ENCODE measurements at regions not wholly inside any gene's neighbourhood (a gene's known extent, or its start where the extent isn't known, plus 50 kb on each side); places are given as distances from the start of the nearest gene placed in this dataset.

DNA sequence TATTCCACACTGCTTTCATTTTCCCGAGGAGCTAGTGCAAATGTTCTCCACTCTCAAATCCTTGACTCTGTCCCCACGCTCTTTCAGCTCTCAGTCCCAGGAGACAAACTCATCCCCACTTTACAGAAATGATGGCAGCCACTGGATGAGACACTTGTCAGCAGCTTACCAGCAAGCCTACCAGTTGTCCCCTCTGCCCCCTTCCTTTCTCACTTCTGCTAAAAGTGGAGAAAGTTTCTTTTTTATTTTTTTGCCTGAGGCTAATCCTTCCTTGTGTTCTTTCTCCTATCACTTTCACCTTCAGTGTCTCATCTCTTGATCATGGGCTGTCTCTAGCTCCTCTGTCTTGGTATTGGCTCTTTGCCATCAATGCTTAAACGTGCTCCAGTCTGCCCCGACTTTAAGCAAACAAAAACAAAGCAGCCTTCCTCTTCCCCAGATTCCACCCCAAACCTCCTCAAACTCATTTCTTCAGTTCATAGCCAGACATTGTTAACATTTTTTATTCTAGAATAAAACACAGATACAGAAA, 64.5 kb downstream of the TTC32 start:
- TF ChIP-seq CTCF (IDR thresholded peaks at IDR 0.05) (no peak), POLR2A (IDR thresholded peaks at IDR 0.05) (no peak)
- Histone ChIP-seq H3K36me3 (replicated peaks in 1 of 2) (no peaks in the 10 kb centered on the region), H3K4me3 (no peak overlapping the region), H3K27me3 (no peaks in the 10 kb centered on the region), H3K27ac (no peak overlapping the region), H3K4me1 (replicated peaks in 1 of 2) (no peaks in the 10 kb centered on the region), H3K9me3 (replicated peaks in 1 of 3) (no peaks in the 10 kb centered on the region)
- DNase-seq: no peak
- intact Hi-C loops (cut with DNase I): no loop called here
- 56 to 60% (median 57%) methylated on average over 4 of the region's 4 CpGs for WGBS, 4 donors

DNA sequence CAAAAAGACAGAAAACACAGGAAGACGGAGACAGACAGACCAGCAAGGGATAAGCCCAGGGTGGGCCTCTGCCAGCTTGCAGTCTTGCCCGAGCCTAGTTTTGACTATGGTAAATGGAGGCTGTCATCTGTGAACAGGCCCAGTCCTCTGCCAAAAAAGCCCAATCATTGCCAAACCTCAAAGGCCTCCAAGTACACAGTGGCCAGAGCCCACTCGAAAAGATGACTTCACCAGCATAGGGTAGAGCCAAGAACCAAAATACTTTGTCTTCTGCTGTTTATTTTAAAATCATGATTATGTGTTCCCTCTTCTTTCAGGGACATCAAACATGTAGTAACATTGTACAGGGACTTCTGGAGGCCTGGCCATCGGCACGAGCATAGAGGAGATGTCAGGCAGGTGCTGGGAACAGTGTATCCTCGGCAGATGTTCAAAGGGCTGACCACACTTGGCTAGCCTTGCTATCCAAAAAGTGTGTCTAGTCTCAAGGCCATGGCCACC, 66.0 kb downstream of the TTC32 start:
- intact Hi-C loops (cut with DNase I): no loop called here
- Histone ChIP-seq H3K36me3 (replicated peaks in 1 of 2) (no peaks in the 10 kb centered on the region), H3K27ac (no peak overlapping the region), H3K4me3 (no peak overlapping the region), H3K4me1 (replicated peaks in 1 of 2) (no peaks in the 10 kb centered on the region), H3K27me3 (no peaks in the 10 kb centered on the region), H3K9me3 (replicated peaks in 1 of 3) (no peaks in the 10 kb centered on the region)
- no peak for DNase-seq
- TF ChIP-seq POLR2A (IDR thresholded peaks at IDR 0.05) (no peak), CTCF (IDR thresholded peaks at IDR 0.05) (no peak)
- 60 to 83% (median 69%) methylated on average over 6 of the region's 6 CpGs for WGBS, 4 donors

DNA sequence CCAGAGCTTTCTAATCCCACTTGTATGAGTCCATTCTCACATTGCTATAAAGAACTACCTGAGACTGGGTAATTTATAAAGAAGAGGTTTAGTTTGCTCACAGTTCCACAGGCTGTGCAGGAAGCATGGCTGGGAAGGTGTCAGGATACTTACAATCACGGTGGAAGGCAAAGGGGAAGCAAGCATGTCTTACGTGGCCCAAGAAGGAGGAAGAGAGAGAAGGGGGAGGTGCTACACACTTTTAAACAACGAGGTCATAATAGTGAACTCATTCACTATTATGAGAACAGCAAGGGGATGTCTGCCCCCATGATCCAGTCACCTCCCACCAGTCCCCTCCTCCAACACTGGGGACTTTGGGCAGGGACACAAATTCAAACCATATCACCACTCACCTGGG, 67.8 kb downstream of the TTC32 start:
- WGBS, 4 donors: 52 to 72% (median 60%) methylated on average over 3 of the region's 3 CpGs
- Histone ChIP-seq H3K4me1 (replicated peaks in 1 of 2) (no peaks in the 10 kb centered on the region), H3K9me3 (replicated peaks in 1 of 3) (no peaks in the 10 kb centered on the region), H3K4me3 (no peak overlapping the region), H3K27me3 (no peaks in the 10 kb centered on the region), H3K36me3 (replicated peaks in 1 of 2) (no peaks in the 10 kb centered on the region), H3K27ac (no peak overlapping the region)
- TF ChIP-seq CTCF (IDR thresholded peaks at IDR 0.05) (no peak), POLR2A (IDR thresholded peaks at IDR 0.05) (no peak)
- no peak for DNase-seq
- intact Hi-C loops (cut with DNase I): no loop called here

GRCh38 chr2:19829672-19830071, 72.1 kb downstream of the TTC32 start:
- no peak overlapping the region for H3K27ac ChIP-seq
- no peak for DNase-seq
- no peaks in the 10 kb centered on the region for H3K4me1 ChIP-seq (replicated peaks in 1 of 2)
- H3K4me3 ChIP-seq: no peak overlapping the region
- no peaks in the 10 kb centered on the region for H3K27me3 ChIP-seq
- no peaks in the 10 kb centered on the region for H3K9me3 ChIP-seq (replicated peaks in 1 of 3)
- intact Hi-C loops (cut with DNase I): no loop called here
- no peaks in the 10 kb centered on the region for H3K36me3 ChIP-seq (replicated peaks in 1 of 2)
- TF ChIP-seq CTCF (IDR thresholded peaks at IDR 0.05): no peak
- no peak for TF ChIP-seq POLR2A (IDR thresholded peaks at IDR 0.05)

All from adrenal gland (tissue), 9 donors.